Activated CD4-positive, alpha-beta T cell treated with anti-CD3 and anti-CD28 coated beads, Interleukin-10, Interleukin-2, amounts not matched to agents 100 ng/mL and 50 ng/mL, durations not matched to agents 16 hours and 8 hours (primary cell): ENCODE measurements at regions not wholly inside any gene's neighbourhood (a gene's known extent, or its start where the extent isn't known, plus 50 kb on each side); places are given as distances from the start of the nearest gene placed in this dataset.

ENCODE experiments used
- DNase-seq: peaks from one replicate; pipeline ENCODE4 v3.0.0-alpha.2; 2020

GRCh38 chr2:5751873-5752482, 59.8 kb downstream of the SOX11 start:
- DNase-seq, result no peak

- no peak for DNase-seq
Measured at GRCh38 chr2:5756272-5756671, 64.1 kb downstream of the SOX11 start.

GRCh38 chr2:5758346-5758745, 66.2 kb downstream of the SOX11 start:
- DNase-seq, result no peak

GRCh38 chr2:5759949-5760348, 67.8 kb downstream of the SOX11 start:
- DNase-seq, result no peak

GRCh38 chr2:5763531-5763930, 71.3 kb downstream of the SOX11 start:
- no peak for DNase-seq

DNA sequence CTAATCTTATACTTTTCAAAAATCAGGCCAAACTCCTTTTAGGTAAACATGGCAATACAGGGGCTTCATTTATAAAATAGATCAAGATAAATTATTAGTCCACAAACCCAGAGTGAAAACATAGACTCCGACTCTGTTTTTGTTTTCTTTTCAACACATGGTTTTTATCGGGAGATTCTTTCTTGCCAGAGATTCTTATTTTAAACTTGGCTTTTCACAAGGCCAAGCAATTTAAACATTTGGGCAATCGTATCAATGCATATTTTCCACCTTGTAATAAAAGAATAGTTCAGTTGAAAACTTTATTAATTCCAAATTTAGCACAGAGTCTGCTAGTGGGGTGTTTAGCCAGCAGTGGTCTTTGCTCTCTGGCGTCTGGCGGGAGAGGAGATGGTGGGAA, 71.9 kb downstream of the SOX11 start:
- DNase-seq, result no peak

DNA sequence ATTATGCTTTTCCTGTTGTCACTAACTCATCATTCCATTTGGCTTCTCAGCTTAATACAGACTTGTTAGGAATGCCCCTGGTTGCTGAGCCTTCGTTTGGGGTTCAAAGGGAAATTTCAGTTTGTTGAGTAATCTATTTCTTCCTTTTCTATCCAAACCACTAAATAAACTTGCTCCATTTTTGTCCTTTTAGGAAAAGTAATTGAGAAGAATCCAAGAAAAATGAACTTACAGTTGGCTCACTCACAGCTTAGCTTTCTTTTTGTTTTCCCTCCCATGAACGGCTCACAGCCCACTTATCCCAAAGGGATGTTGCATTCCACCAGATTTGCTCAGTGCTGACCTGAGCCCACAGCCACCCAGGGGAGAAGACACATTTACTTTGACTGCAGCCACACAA, 73.9 kb downstream of the SOX11 start:
- DNase-seq, result no peak

DNA sequence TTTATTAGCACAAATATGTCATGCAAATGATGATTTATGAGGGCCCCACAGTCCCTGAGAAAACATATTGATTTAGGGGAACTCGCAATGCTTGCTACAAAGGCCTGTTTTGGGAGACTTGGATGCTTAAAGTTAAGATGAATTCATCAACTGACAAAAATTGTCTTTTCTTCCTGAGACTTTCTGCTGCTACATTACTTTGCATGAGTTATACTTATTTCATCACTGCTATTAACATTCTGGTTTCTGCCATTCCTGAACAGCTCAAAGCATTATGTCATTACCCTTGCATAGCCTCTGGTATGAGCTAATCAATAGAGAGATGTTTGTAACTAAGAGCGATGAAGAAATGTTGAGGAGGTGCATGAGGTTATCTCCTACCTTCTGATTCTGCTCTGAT, 74.4 kb downstream of the SOX11 start:
- DNase-seq, result no peak

DNA sequence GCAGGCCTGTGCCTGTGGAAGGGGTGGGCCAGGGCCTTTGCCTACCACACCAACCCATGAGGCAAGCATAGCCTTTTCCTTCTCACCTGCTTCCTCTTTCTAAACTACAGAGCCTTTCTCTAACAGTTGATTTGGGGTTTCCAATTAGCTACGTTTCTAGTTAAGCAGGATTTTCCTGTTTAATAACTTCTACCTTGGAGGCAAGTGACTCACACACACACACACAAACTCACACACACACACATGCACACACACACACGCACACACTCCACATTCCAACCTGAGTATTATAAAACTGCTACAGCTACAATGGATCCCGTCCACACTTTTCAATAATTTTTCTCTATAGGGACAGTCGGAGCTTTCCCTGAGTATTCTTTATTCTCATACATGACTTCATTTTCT, 84.9 kb downstream of the SOX11 start:
- no peak for DNase-seq

GRCh38 chr2:5781679-5782078, 89.5 kb downstream of the SOX11 start:
- DNase-seq, result no peak

- no peak for DNase-seq
Measured at GRCh38 chr2:5782103-5782502, 89.9 kb downstream of the SOX11 start.

DNA sequence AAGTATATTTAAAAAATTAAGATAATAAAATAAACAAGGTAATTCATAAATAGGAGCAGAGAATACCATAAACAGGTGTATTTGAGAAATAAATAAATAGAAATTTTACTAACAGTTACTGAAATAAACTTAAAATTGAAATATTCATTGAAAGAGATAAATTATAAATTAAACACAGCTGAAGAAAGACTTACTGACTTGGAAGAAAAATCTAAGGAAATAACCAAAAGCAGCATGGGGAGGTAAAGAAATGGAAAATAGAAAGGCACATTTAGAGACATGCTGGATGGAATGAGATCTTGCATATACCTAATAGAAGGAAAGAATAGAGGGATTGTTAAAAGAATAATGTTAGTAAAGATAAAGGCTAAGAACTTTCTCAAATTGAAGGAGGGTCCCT, 96.3 kb downstream of the SOX11 start:
- no peak for DNase-seq

- no peak for DNase-seq
Measured at GRCh38 chr2:5791371-5791770, 99.2 kb downstream of the SOX11 start.

GRCh38 chr2:5794012-5794411, 101.8 kb downstream of the SOX11 start:
- no peak for DNase-seq

GRCh38 chr2:5798084-5798483, 105.9 kb downstream of the SOX11 start:
- no peak for DNase-seq

DNA sequence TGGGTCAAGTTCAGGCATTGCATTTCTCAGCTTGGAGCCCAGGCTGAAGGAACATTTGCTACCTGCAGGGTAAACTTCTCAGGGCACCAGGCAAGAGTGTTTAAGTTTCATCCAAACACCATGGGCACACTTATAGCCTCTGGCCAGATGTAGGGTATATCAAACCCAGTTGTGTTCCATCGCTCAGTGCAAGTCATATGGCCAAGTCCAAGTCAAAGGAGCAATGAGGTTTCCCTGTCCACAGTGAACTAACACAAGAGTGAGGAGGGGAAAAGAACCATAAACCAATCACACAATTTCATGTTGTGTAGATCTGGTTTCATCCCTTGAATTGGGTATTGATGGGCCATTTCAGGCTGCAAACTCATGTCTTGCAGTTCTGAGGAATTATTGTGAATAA, 107.2 kb downstream of the SOX11 start:
- DNase-seq, result no peak

- DNase-seq, result no peak
Measured at GRCh38 chr2:5803547-5803946, 111.4 kb downstream of the SOX11 start.

DNA sequence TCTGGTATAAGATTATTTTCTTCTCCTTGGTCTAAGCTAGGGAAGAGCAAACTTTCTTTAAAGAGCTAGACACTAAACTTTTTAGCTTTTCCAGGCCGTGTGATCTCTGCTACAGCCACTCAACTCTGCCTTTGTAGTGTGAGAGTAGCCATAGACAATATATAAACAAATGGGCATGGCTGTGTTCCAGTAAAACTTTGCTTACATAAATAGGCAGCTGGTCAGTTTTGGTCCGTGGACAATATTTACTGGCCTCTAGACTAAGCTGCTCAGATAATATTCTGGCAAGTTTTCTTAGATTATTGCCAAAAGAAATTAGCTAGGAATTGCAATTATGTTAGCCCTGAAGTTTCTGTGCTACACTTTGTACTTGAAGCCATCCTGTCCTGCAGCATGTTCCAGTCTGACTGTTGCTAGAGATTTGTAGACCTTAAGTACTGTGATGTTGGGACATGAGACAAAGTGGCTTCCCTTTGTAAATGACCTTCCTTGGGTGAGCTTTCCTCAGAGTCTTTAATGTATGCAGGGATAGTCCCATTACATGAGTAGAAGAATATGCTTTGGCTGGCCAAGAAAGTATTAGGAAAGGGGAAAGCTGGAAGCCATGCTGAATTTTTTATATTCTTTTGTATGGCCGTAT, 126.9 kb downstream of the SOX11 start:
- DNase-seq, result no peak

DNA sequence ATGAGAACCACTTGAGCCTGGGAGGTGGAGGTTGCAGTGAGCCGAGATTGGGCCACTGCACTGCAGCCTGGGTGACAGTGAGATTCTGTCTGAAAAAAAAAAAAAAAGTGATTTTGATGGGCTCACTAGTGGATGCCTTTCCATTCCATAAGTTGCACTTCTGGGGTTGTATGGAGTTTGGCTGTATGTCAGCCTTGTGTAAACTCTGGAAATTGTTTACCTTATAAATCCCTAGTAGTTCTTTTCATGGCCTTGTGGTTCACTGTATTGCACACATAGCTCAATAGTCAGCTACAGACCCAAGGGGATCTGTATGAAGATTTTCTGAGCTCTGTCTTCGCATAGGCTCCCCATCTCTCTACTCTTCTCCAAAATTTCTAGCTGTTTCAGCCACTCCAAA, 131.9 kb downstream of the SOX11 start:
- no peak for DNase-seq

- no peak for DNase-seq
Measured at GRCh38 chr2:5825686-5826085, 133.5 kb downstream of the SOX11 start.

DNA sequence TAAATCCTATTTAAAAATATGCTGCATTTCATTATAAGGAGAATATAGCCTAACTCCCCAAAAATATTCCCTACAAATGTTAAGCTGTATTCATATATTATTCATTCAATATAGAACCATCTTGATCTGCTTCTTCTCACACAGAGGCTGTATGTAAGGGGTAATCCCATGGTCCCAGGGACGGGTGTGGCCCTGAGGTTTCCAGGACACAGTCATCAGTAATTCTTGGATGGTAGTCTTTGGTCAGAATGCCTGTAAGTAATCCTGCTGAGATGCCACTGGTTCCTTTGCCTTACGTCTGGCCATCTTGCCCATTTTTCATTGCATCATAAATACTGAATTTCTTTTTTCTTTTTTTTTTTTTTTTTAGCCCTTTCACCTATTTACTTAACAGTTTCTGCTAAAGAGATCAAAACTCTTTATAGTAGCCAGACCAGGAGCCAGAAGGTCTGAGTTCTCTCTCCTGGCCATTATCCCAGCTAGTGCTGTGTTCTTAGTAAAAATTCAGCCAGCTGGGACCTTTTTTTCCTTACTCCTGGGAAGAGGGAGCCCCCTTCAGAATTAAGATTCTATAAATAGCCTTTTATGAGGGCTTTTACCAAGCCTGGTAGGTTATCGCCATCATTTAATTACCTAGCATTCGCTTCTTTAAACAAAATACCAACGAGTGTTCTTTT, 134.9 kb downstream of the SOX11 start:
- no peak for DNase-seq

- DNase-seq, result no peak
Measured at GRCh38 chr2:5834501-5834900, 142.3 kb downstream of the SOX11 start.

GRCh38 chr2:5839550-5839949, 147.4 kb downstream of the SOX11 start:
- DNase-seq, result no peak

- DNase-seq, result no peak
Measured at GRCh38 chr2:5841126-5841525, 148.9 kb downstream of the SOX11 start.

DNA sequence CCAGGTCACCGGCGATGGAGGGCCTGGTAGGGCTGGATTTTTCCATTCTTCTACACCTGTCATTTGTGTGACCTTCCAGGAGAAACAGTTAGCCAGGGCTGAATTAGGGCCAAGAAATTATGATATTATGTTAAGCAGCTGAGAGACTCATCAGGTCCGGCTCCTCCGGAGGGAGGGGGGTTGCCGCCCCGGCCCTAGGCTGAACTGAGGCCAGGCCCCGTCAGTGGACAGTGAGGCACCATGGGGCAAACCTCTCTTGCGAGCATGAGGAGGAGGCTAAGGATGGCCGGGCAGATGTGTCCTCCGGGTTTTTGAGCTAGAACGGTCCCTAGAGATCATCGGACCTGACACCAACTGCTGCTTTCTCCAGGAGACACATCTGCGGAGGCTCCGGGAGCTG, 150.1 kb downstream of the SOX11 start:
- DNase-seq, result no peak
